Stimulated activated CD4-positive, alpha-beta T cell treated with anti-CD3 and anti-CD28 coated beads, Interleukin-2, amount 100 ng/mL, for 4 hours (primary cell): ENCODE measurements at regions not wholly inside any gene's neighbourhood (a gene's known extent, or its start where the extent isn't known, plus 50 kb on each side); places are given as distances from the start of the nearest gene placed in this dataset.

Experiments
- DNase-seq: peaks from one replicate; pipeline ENCODE4 v3.0.0-alpha.2; 2020; ENCODE audit warnings: low read depth

GRCh38 chr21:27112186-27112585 lies 145.3 kb upstream of the ADAMTS5 start:
- DNase-seq = no peak

DNA sequence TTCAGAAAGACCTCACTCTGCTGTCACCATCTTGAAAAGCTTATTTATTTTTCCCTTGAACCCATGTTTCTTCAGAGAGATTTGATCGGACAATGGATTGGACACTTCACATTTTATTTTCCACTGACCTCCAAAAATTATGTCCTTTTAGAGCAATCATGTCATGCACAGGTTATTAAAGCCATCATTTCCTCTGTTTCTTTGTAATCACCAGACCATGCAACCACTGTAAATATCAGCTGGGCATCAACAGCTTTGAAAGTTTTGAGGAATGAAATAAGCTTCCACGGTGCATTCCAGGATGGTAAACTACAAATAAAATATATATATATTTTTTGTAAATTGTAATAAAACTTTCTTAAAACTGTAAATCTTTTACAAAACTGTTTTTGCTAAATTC lies 144.1 kb upstream of the ADAMTS5 start:
- DNase-seq = no peak

GRCh38 chr21:27108701-27109100 lies 141.8 kb upstream of the ADAMTS5 start:
- no peak for DNase-seq

DNA sequence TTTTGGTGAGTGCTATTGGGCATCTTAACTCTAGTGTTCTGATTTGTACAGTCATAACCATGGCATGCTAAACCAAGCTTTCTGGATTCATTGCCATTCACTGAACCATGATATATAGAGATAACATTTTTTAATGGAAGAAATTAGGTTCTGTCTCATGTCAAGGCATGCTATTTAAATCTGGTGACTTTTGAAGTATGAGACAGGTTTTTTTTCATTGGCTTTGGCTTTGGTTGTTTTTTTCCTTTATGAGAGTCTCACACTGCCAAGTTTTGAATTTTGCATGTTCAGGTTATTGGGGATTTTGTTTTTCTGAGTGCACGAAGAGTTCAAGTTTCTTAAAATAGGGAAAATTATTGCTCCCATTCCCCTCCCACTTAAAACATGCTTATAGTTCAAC lies 141.3 kb upstream of the ADAMTS5 start:
- no peak for DNase-seq

DNA sequence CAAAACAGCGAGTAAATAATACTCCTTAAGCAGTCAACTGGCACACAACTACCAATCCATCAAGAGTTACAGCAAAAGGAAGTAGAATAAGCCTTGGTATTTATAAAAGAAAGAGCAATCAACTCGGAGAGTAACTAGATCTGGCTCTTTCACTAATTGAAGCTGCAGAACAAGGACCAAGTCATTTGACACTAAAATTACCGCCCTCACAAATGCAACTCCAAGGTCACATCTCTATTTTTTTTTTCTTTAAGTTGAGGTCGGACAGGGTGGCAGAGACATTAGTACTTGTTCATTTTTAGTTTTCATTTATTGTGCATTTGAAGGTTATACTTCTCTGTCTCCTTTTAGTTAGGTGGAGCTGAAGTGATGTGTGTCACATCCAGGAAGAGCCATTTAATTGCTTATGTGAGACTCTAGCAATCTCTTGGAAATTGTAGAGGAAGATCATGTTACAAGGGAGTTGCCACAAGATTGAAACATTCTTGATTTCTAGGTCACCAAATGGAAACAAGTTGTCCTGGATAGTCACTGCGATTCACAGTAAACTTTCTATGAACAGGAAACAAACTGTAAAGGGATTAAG lies 138.1 kb upstream of the ADAMTS5 start:
- no peak for DNase-seq

- DNase-seq = no peak
These were observed 136.9 kb upstream of the ADAMTS5 start for GRCh38 chr21:27103768-27104167.

DNA sequence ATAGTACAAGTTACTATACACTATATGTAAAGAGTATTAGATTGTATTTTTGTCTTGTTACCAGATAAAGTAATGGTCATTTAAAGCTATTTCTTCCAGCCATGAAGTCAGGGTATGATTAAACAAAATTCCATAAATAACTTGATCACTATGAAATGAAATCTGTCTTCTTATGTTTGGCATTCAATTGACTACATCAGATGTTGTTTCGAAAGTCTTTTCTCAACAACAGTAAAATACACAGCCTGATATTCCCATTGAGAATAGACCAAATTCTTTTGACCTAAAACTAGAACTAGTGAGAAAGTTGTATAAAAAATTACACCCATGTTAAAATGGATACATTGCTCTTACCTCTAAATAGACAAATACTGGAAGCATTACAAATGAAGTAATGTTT lies 134.6 kb upstream of the ADAMTS5 start:
- no peak for DNase-seq

GRCh38 chr21:27094184-27094948 lies 127.5 kb upstream of the ADAMTS5 start:
- no peak for DNase-seq

DNA sequence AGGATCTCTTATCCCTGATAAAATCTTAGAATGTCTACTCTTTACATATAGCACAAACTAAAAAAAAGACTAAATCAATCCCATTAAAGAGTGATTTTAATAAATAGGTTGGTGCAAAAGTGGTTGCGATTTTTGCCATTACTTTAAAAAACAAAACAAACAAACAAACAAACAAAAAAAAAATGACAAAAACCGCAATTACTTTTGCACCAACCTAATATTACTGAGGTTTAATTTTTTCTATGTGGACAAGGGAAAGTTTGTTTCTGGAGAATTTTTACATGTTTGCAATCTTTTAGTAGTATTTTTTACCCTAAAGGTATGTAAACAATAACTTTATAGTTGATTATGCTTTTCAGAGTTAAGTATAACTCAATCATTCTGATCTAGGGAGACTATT lies 119.7 kb upstream of the ADAMTS5 start:
- DNase-seq = no peak

DNA sequence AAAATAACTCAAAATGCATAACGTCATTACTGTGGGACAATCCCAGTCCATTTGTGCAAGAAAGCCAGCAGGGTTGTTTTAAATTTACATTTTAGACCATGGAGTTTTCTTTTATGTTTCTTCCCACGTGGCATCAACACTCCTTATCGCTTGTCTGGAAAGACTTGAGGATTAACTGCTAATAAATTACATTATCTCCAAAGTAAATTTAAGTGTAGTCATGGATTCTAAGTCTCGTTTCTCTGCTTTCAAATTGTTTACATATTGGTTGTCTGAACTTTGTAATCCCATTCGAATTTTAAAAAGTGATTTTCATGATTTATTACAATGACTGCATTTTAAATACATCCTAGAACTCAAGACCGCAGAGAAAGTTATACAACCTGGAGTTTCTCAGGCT lies 119.3 kb upstream of the ADAMTS5 start:
- DNase-seq = no peak

- DNase-seq = no peak
These were observed 118.5 kb upstream of the ADAMTS5 start for GRCh38 chr21:27085387-27085786.

DNA sequence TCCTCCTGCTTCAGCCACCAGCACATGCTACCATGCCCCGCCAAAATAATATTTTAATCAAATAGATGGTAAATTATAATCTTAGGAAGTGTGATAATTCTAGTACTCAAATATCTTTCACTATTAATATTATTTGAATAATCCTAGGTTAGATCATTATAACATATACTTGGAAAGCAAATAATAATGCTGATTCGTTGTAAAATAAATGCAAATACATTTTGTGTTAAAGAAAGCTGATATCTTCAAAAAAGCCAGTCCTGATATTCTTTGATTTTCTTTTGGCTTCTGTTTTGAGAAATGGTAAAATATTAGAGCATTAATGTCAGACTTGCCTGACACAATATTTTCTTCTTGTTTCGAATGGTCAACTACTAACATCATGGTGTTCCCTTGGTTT lies 116.3 kb upstream of the ADAMTS5 start:
- no peak for DNase-seq

- no peak for DNase-seq
These were observed 115.6 kb upstream of the ADAMTS5 start for GRCh38 chr21:27082431-27083010.

DNA sequence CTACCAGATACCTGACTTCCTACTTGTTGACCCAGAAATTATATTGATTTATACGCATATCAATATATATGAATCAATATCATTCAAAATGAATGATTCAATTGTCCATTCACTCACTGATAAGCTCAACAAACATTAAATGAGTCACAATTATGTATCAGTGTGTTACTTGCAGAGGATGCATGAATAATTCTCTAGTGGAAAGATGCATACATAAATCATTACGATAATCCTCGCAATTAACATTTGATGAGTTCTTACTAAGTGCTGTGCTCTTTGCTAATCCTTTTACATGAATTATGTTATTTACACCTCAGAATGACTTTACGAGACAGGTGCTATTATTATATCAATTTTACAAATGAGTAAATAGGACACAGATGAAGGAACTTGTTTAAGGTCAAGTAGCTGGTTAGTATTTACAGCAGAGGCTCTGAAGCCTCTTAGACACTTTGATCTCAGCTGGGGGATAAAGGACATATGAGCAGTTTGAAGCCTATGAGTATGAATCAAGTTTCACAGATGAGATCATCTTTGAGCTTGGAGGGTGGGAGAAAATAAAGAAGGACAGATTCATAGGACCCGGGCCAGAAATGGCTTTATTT lies 112.8 kb upstream of the ADAMTS5 start:
- no peak for DNase-seq

- no peak for DNase-seq
These were observed 112.0 kb upstream of the ADAMTS5 start for GRCh38 chr21:27078915-27079314.

DNA sequence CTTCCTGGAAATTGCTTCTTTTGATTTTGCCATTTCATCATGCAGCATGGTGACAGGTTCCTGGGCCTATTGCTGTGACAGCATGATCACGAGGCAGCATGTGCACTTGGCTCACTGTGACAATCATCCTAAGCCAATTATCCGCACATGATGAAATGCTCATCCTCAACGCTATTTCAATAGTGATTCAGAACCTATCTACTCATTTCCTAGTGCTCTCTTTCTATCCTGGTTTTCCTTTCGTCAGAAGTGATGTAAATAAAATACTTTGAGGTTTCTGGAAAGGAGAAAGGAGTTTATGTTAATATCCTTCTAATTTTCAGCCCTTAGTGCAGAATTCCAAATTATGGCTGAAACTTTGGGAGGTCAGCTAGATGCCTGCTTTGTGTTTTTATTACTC lies 110.6 kb upstream of the ADAMTS5 start:
- DNase-seq = no peak

GRCh38 chr21:27076025-27076424 lies 109.1 kb upstream of the ADAMTS5 start:
- no peak for DNase-seq

- DNase-seq = no peak
These were observed 104.2 kb upstream of the ADAMTS5 start for GRCh38 chr21:27070861-27071670.

DNA sequence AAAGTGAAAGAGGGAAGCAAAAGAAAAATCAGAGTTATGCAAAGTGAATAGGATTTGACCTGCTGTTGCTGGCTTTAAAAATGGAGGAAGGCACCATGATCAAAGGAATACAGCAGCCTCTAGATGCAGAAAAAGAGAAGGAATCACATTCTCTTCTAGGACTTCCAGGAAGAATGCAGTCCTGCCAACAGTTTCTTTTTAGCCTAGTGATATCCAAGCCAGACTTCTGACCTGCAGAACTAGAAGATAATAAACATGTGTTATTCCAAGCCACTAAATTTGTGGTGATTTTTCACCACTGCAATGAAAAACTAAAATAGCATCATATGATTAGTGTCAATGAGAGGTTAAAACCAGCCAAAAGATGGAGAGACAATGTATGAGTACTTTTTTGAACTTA lies 101.9 kb upstream of the ADAMTS5 start:
- DNase-seq = no peak

DNA sequence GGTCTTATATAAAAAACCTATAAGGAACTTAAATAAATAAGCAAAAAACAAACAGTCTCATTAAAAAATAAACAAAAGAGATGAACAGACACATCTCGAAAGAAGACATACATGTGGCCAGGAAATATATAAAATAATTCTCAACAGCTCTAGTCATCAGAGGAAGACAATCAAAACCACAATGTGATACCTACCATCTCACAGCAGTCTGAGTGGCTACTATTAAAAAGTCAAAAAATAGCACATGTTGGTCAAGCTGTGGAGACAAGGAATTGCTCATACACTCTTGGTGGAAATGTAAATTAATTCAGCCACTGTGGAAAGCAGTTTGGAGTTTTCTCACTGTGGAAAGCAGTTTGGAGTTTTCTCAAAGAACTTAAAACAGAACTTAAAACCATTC lies 100.3 kb upstream of the ADAMTS5 start:
- DNase-seq = no peak

GRCh38 chr21:27062443-27062842 lies 95.6 kb upstream of the ADAMTS5 start:
- no peak for DNase-seq

- DNase-seq = no peak
These were observed 94.9 kb upstream of the ADAMTS5 start for GRCh38 chr21:27061770-27062169.
